PC-9 (cell line): ENCODE measurements at regions not wholly inside any gene's neighbourhood (a gene's known extent, or its start where the extent isn't known, plus 50 kb on each side); places are given as distances from the start of the nearest gene placed in this dataset.

Experiments
- EZH2 ChIP-seq: fragments of 200-600 bp; sonication (generic); IDR thresholded peaks from 2 replicates; pipeline ENCODE4 v1.8.0; 2017; ENCODE audit warnings: antibody characterized with exemption, low read depth
- TF ChIP-seq, protein P1 (sequence below): fragments of 200-600 bp; sonication (generic); conservative IDR thresholded peaks from 2 replicates; pipeline ENCODE4 v1.6.1; 2017; ENCODE audit warnings: mixed run types, antibody characterized with exemption, mild to moderate bottlenecking, moderate library complexity

DNA sequence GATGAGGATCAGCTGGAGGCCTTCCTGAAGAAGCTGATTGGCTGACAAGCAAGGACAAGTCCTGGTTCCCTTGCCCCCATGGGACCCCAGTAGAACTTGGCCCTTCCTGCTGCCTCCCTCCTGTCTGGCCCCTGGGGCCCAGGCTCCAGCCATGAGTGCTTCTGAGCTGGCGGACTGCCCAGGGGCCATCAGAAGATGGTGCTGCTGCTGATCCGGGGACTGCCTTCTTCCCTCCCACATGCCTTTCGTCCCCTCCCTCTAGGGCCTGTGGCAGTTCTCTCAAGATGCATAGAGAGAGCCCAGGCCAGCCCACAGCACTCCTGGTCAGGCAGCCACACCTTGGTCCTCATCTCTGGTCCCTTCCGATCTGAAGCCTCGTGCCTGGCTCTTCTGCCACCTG, 57.9 kb upstream of the PRKACB start:
- TF ChIP-seq, protein P1, sequence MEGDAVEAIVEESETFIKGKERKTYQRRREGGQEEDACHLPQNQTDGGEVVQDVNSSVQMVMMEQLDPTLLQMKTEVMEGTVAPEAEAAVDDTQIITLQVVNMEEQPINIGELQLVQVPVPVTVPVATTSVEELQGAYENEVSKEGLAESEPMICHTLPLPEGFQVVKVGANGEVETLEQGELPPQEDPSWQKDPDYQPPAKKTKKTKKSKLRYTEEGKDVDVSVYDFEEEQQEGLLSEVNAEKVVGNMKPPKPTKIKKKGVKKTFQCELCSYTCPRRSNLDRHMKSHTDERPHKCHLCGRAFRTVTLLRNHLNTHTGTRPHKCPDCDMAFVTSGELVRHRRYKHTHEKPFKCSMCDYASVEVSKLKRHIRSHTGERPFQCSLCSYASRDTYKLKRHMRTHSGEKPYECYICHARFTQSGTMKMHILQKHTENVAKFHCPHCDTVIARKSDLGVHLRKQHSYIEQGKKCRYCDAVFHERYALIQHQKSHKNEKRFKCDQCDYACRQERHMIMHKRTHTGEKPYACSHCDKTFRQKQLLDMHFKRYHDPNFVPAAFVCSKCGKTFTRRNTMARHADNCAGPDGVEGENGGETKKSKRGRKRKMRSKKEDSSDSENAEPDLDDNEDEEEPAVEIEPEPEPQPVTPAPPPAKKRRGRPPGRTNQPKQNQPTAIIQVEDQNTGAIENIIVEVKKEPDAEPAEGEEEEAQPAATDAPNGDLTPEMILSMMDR = no peak
- TF ChIP-seq EZH2 = no peak
